Gastroesophageal sphincter (tissue), 3 donors: ENCODE measurements at regions not wholly inside any gene's neighbourhood (a gene's known extent, or its start where the extent isn't known, plus 50 kb on each side); places are given as distances from the start of the nearest gene placed in this dataset.

ENCODE experiments used
- CTCF ChIP-seq, 4 experiments: fragments of 200-600 bp in 2 of 4; fragments of 450-650 bp in 2 of 4; sonication (generic) in 1 of 4; IDR thresholded peaks; one replicate each; pipeline ENCODE4 v1.5.1; 2017 to 2019; ENCODE audit warnings: antibody characterized with exemption in 4 of 4, mild to moderate bottlenecking in 2 of 4, moderate library complexity in 2 of 4
- POLR2A ChIP-seq, 2 donors: fragments of 450-650 bp; IDR thresholded peaks; one replicate each; pipeline ENCODE4 v1.6.1; 2017; ENCODE audit warnings: antibody characterized with exemption in 2 of 2, mild to moderate bottlenecking in 2 of 2, moderate library complexity in 1 of 2

DNA sequence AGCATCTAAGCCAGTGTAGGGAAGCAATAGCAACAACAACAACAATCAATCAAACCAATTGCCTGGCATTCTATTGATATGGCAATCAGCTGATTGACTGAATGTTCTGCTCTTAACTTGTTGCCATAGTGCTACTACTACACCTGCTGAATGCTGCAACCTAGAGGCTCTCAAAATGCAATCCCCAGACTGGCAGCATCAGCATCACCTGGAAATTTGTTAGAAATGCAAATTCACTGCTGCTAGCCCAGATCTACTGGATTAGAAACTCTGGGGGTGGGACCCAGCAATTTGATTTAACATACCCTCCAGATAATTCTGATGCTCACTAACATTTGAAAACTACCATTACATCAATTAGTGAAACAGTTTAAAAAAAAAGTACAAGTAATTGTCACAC lies 363.6 kb downstream of the SNAPC1 start:
- TF ChIP-seq CTCF (IDR thresholded peaks at IDR 0.05) (no peak), POLR2A (IDR thresholded peaks at IDR 0.05) (no peak)
